GM21367 (cell line): ENCODE measurements at regions not wholly inside any gene's neighbourhood (a gene's known extent, or its start where the extent isn't known, plus 50 kb on each side); places are given as distances from the start of the nearest gene placed in this dataset.
"Not testable (repeated sequence)": the region's sequence is repeated elsewhere in the genome, so short reads cannot be mapped to it uniquely, and the experiment has no call there.

Experiments
- ATAC-seq: cut with Tn5 transposase; IDR thresholded peaks from one replicate; pipeline ENCODE4 v1.9.1; 2021; ENCODE audit not compliant: unreplicated experiment

DNA sequence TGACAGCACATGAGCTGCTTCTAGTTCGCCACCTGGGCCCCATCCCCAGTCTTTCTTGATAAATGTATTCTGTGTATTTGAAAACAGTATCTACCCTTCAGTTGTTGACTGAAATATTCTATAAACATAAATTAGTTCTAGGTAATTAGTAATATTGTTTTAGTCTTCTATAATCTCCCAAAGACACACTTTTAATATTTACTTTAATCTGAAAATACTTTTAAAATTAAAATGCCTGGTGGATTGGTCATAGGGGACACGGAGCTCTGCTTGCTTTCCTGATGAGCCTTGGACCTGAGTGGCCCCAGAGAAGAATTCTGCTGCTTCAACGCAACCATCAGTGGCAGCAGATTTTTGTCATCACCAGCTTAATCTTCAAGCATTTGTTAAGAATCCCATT, 234.5 kb downstream of the THBS2 start:
- no peak for ATAC-seq

GRCh38 chr6:169016758-169017157, 236.9 kb downstream of the THBS2 start:
- no peak for ATAC-seq

GRCh38 chr6:169014211-169015197, 239.1 kb downstream of the THBS2 start:
- no peak for ATAC-seq

GRCh38 chr6:169009628-169010027, 244.0 kb downstream of the THBS2 start:
- ATAC-seq, result no peak

DNA sequence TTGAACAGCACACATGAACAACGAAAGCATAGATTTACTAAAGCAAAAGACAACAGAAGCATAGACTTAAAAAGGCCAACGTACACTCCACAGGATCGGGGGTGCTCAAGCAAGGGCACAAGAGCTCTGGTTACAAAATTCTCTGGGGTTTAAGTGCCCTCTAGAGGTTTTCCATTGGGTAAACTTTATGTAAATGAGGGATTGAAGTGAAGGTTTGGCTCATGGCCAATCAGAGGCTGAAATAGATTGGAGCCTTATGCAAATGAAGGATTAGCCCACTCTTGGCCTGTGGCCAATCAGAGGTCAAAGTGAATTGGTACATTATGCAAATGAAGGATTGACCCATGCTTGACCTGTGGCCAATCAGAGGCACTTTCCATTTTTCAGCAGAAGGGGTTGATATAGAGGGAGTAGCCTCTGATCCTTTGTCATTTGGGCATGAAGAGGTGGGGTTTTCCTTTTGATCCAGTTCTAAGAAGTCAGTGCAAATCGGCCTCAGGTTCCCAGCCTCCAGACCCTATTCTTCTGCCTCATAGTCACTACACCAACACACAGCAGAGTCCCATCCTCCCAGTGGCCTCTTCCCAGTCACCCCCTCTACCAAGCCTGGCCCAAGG, 244.9 kb downstream of the THBS2 start:
- no peak for ATAC-seq

DNA sequence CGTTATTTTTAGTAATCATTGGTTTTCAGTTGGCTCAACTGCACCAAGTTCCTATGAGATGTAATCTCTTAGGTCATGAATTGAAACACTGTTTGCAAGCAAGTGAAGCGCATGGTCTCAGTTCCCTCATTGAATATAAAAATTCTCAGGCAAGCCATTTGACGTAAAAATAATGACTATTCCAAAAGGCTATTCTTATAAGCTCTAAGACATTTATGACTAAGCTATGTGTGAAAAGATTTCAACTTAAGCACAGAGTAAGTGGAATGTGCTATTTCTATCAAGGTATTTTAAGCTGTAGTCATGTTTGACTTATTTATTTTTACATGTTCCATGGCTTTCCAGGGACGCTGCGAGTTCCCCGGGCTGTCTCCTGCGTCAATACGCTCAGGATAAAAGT, 248.5 kb downstream of the THBS2 start:
- ATAC-seq, result no peak

DNA sequence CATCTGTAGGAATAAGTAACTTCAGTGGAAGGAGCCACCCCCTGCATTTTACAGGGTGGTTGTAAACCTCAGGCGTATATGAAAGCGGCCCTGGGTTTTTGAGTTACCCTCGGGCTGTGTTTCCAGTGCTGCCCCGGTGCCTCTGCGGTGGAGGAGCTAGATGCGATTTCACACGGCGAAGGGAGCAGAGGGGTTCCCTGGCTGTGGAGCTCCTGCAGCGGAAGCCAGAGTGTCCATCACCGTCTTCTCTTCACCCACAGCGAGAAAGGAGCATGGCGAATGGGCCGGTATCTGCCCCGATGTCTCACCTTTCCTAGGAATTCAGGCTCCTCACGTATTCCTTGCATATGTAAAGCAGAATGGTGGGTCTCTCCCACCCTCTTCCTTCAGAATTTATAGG, 253.6 kb downstream of the THBS2 start:
- no peak for ATAC-seq

DNA sequence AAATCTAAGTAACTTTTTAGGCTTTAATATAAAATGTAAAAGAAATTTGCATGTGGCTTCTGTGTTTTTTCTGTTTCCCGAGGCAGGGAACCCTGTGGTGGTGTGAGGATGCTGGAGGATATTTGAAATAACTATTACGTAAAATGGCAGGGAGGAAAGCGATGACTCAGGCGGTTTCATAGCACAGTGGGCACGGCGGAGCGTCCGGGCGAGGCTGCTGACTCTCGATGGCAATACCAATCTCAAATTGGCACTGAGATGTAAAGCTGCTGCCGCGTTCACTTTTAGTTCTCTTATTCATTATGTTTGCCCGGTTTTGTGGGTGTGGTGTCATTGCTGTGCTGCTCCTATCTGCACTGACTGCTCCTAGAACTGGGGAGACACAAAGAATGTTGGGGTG, 254.3 kb downstream of the THBS2 start:
- ATAC-seq, result no peak

DNA sequence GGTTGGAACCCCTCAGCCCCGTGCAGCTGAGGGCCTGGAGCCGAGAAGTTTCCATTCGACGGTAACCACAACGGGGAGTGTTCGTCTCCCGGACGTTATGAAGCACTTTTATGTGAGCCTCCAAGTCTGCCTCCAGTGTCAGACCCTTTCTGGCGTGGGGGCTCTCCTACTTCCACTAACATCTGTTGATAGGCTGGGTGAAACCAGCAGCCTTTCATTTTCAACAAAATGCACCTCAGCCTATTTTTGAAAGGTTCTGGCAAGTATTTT, 257.4 kb downstream of the THBS2 start:
- ATAC-seq, result no peak

DNA sequence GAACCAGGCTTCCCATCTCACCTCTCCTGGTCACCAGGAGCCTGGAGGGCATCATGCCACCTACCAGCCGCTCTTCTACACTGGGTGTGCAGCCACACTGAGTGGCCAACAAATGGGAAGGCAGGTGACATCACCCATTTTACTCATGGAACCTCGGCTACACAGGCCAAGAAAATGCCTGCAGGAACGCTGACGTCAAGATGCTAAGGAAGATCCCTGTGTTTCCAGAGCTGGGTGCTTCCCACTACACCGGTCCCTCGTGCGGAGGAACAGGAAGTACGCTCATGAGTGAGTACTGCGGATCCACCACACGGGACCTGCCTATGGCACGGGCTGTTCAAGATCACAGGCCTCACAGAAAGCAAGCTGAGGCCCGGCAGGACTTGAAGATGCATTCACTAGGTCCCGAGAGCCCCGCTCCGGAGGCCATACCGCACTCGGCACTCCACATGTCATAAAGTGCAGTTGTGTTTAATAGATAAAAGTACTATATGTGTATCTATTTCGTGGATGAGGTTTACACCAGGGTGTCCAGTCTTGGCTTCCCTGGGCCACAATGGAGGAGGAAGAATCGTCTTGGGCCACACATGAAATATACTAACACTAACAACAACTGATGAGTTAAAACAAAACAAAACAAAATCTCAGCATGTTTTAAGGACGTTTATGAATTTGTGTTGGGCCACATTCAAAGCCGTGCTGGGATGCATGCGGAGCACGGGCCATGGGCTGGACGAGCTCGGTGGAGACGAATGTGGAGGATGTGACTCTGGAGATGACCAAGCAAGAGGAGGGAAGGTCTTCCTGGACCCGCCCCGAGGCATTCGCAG, 257.9 kb downstream of the THBS2 start:
- no peak for ATAC-seq

GRCh38 chr6:168994956-168995355, 258.7 kb downstream of the THBS2 start:
- ATAC-seq, result no peak

GRCh38 chr6:168992446-168993144, 261.1 kb downstream of the THBS2 start:
- no peak for ATAC-seq

GRCh38 chr6:168991695-168992094, 262.0 kb downstream of the THBS2 start:
- not testable (repeated sequence) for ATAC-seq

GRCh38 chr6:168990019-168990751, 263.5 kb downstream of the THBS2 start:
- no peak for ATAC-seq

- ATAC-seq, result no peak
Observed at GRCh38 chr6:168989421-168989820, 264.2 kb downstream of the THBS2 start.

- ATAC-seq, result no peak
Observed at GRCh38 chr6:168988801-168989200, 264.8 kb downstream of the THBS2 start.

GRCh38 chr6:168988280-168988679, 265.4 kb downstream of the THBS2 start:
- no peak for ATAC-seq

DNA sequence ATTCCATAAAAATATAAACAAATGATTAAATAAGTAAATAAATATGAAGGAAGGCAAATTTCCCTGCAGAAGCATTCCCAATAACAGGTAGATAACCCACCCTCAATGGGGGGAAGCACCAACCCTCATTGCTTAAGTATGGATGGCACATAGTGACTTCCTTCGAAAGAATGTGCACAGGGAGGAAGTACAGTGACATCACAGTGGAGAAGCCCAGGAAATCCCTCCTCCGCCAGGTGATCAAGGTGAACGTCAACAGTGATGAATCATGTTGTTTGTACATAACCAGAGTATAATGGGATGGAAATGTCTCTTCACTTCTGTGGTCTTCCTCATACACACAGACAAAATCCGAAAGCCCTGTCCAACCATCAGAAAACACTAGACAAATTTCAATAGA, 267.9 kb downstream of the THBS2 start:
- ATAC-seq, result no peak

- no peak for ATAC-seq
Observed at GRCh38 chr6:168983925-168984324, 269.7 kb downstream of the THBS2 start.

GRCh38 chr6:168981187-168981586, 272.5 kb downstream of the THBS2 start:
- no peak for ATAC-seq
